ENCODE measurements at regions not wholly inside any gene's neighbourhood (a gene's known extent, or its start where the extent isn't known, plus 50 kb on each side); places are given as distances from the start of the nearest gene placed in this dataset.
"Not testable (repeated sequence)": the region's sequence is repeated elsewhere in the genome, so short reads cannot be mapped to it uniquely, and the experiment has no call there.

DNA sequence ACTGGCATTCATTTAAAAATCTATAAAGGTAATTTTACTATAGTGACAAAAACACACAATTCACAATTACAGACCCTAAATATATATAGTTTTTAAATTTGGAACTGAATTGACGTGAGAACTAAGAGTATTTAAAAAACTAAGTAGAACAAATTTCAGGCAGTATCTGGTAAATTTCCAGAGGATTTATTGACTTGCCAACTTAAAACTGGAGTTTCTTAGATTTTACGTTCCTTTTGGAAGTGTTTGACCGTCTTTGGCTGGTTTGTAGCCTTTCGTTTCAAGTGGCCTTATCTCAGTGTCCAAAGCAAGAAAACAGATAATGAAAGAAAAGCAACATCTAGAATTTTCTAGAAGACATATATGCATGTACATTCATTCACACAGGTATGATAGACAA is 234.4 kb upstream of the VLDLR start:
- H3K4me3 ChIP-seq (ENCODE audit: low read length): no peak overlapping the region
- no CpG with 5 or more reads among the region's 4 CpGs for WGBS (ENCODE audit: insufficient coverage, insufficient read length)
- no peak for DNase-seq (ENCODE audit: low read depth, low spot score)
- H3K27me3 ChIP-seq (ENCODE audit: control insufficient read depth, insufficient read depth, low read length): no peaks in the 10 kb centered on the region
- no peaks in the 10 kb centered on the region for H3K9me3 ChIP-seq (ENCODE audit: control insufficient read depth, insufficient read depth, low read length)
- no peaks in the 10 kb centered on the region for H3K36me3 ChIP-seq (ENCODE audit: control insufficient read depth, insufficient read depth, low read length)
- H3K4me1 ChIP-seq (ENCODE audit: control insufficient read depth, insufficient read depth, low read length): no peaks in the 10 kb centered on the region
- H3K27ac ChIP-seq (ENCODE audit: low read length): no peak overlapping the region

DNA sequence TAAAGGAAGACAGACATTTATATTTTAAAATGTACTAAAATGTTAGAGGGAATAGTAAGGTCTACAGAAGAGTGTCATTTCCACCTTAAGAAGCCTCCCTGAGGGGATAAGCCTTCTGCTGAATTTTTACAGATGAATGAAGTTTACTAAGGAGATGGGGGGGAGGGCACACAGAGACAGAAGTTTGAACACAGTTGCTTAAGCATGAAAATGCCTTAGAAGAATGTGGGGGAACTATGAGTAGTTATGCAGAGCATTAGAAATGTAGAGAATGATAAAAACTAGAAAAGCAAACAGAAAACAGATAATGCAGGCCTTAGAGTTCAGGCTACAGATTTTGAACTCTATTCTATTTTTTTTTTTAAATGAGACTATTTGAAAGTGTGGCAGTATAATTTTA is 232.2 kb upstream of the VLDLR start:
- H3K4me3 ChIP-seq (ENCODE audit: low read length): no peak overlapping the region
- H3K27me3 ChIP-seq (ENCODE audit: control insufficient read depth, insufficient read depth, low read length): no peaks in the 10 kb centered on the region
- no peaks in the 10 kb centered on the region for H3K36me3 ChIP-seq (ENCODE audit: control insufficient read depth, insufficient read depth, low read length)
- H3K9me3 ChIP-seq (ENCODE audit: control insufficient read depth, insufficient read depth, low read length): no peaks in the 10 kb centered on the region
- H3K27ac ChIP-seq (ENCODE audit: low read length): no peak overlapping the region
- no peak for DNase-seq (ENCODE audit: low read depth, low spot score)
- no peaks in the 10 kb centered on the region for H3K4me1 ChIP-seq (ENCODE audit: control insufficient read depth, insufficient read depth, low read length)

DNA sequence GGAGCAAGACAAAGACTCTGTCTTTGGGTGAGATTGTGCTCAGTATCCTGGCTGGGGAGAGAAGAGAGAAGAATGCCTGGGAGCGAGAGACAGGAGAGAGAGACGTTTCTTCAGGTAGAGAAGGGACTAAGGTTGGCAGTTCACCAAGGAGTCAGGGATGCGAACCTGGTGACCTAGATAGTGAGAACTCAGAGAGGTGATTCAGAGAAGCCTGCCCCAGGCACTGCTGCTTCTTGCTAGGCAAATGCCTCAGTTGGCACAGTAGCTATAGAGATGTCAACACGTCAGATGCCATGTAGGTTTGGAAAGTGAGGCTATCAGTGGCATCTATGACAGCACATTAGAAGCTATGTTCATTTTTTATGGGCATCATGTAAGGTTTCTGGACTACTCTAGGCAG is 231.6 kb upstream of the VLDLR start:
- Histone ChIP-seq H3K4me3 (ENCODE audit: low read length) (no peak overlapping the region), H3K9me3 (ENCODE audit: control insufficient read depth, insufficient read depth, low read length) (no peaks in the 10 kb centered on the region), H3K36me3 (ENCODE audit: control insufficient read depth, insufficient read depth, low read length) (no peaks in the 10 kb centered on the region), H3K27me3 (ENCODE audit: control insufficient read depth, insufficient read depth, low read length) (no peaks in the 10 kb centered on the region), H3K4me1 (ENCODE audit: control insufficient read depth, insufficient read depth, low read length) (no peaks in the 10 kb centered on the region), H3K27ac (ENCODE audit: low read length) (no peak overlapping the region)
- no CpG with 5 or more reads among the region's 4 CpGs for WGBS (ENCODE audit: insufficient coverage, insufficient read length)
- DNase-seq (ENCODE audit: low read depth, low spot score): no peak

DNA sequence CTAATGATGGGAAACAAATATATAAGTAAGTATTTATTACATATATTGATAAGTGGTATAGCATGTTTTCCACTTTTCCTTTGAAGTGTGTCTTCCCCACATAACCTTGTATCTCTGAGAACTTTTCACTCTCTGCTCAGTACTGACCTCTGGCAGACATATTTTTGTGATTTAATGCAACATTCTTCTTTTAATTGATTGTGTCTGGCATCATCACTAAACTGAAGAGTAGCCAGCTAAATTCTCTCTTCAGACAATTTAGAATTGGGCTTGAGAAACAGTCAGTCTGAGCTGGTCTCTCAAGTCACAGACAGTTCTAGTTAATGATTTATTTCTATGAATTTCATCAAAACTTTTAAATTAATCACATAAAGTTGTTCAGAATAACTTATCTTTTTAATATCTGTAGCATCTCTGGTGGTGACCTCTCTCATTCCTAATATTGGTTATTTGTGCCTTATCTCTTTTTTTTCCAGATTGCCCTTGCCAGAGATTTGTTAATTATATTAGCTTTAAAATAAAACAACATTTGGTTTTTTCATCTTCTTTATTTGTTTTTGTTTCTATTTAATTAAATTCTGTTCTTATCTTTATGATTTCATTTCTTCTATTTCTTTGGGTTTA is 230.0 kb upstream of the VLDLR start:
- H3K9me3 ChIP-seq (ENCODE audit: control insufficient read depth, insufficient read depth, low read length); H3K27ac ChIP-seq (ENCODE audit: low read length): not testable (repeated sequence)

DNA sequence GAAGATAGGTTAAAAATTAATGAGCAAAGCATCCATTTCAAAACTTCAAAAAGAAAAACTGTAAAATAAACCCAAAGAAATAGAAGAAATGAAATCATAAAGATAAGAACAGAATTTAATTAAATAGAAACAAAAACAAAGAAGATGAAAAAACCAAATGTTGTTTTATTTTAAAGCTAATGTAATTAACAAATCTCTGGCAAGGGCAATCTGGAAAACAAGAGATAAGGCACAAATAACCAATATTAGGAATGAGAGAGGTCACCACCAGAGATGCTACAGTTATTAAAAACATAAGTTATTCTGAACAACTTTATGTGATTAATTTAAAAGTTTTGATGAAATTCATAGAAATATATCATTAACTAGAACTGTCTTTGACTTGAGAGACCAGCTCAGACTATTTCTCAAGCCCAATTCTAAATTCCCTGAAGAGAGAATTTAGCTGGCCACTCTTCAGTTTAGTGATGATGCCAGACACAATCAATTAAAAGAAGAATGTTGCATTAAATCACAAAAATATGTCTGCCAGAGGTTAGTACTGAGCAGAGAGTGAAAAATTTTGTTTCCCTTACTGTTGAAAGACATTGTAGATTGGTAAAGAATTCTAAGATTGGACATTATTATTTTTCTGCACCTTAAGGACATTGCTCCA is 227.4 kb upstream of the VLDLR start:
- not testable (repeated sequence) for H3K36me3 ChIP-seq (ENCODE audit: control insufficient read depth, insufficient read depth, low read length); H3K27ac ChIP-seq (ENCODE audit: low read length); H3K4me3 ChIP-seq (ENCODE audit: low read length); H3K4me1 ChIP-seq (ENCODE audit: control insufficient read depth, insufficient read depth, low read length); H3K27me3 ChIP-seq (ENCODE audit: control insufficient read depth, insufficient read depth, low read length); H3K9me3 ChIP-seq (ENCODE audit: control insufficient read depth, insufficient read depth, low read length); DNase-seq (ENCODE audit: low read depth, low spot score)

More for the DNA sequence above, 230.0 kb upstream of the VLDLR start:
- DNase-seq (ENCODE audit: low read depth, low spot score); H3K4me3 ChIP-seq (ENCODE audit: low read length); H3K4me1 ChIP-seq (ENCODE audit: control insufficient read depth, insufficient read depth, low read length); H3K27me3 ChIP-seq (ENCODE audit: control insufficient read depth, insufficient read depth, low read length); H3K36me3 ChIP-seq (ENCODE audit: control insufficient read depth, insufficient read depth, low read length): not testable (repeated sequence)

DNA sequence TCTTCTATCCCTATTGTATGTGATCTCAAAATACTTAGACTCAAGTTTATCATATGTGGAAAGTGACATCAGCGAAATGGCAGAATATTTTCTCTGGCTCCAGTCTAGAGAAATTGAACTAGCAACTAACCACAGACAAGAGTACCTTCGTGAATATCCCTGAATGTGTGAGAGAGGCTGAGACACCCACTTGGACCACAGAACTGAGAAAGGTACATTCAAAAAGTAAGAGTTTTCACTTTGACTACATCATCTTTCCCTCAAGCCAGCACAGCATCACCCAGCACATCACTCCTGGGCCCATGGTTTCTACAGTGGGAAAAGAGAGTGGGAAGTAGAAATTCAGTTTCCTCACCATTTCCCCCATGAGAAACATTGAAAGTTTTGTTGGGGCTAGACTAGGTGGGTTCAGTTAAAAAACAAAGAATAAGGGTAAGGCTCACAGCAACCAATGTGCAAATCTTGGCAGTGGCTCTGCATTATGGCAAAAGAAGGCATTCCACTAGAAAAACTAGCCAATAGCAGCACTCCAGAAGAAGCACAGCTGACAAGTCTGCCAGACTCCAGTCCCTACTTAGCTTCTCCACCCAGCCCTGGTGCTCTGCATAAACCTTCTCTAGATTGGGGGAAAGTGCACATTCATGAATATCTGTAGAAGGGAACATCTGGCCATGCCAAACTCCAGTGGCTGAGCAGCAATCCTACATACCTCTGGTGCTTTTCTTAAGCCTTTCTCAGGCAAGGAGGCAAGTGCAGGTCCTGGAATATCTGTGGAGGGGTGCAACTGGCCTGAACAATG is 225.6 kb upstream of the VLDLR start:
- H3K27ac ChIP-seq (ENCODE audit: low read length): no peak overlapping the region
- H3K9me3 ChIP-seq (ENCODE audit: control insufficient read depth, insufficient read depth, low read length): no peaks in the 10 kb centered on the region; the same call in 1 of the 2 replicates
- H3K4me1 ChIP-seq (ENCODE audit: control insufficient read depth, insufficient read depth, low read length): 0 out of 2 replicates have a peak, but pooled peaks cover 1% of the 10 kb centered on the region
- DNase-seq (ENCODE audit: low read depth, low spot score): no peak
- H3K36me3 ChIP-seq (ENCODE audit: control insufficient read depth, insufficient read depth, low read length): no peaks in the 10 kb centered on the region
- WGBS (ENCODE audit: insufficient coverage, insufficient read length): no CpG with 5 or more reads among the region's 2 CpGs
- H3K4me3 ChIP-seq (ENCODE audit: low read length): no peak overlapping the region
- no peaks in the 10 kb centered on the region for H3K27me3 ChIP-seq (ENCODE audit: control insufficient read depth, insufficient read depth, low read length)

DNA sequence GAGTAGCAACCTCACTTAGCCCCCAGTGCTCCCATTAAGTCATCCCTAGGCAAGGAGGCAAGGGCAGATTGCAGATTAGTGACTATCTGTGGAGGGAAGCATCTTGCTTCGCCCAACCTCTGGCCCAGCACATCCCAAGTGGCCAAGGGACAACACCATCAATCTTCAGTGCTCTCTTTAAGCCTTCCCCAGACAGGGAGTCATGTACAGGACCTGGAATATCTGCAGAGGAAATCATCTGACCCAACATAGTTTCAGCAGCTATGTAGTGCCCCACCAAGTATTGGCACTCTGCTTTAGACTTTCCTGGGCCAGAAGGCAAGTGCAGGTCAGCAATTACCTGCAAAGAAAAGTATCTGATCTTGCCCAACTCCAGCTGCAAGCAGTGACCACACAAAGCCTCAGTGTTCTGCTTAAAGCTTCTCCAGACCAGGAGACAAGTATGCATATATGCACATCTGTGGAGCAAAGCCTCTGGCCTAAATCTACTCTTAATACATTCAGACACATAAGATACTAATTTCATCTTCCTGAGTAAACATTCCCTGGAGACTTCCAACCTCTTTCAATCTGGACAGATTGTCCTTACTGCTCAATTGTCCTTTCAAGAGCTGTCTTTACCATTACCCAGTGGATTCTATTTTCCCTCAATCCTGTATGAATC is 224.8 kb upstream of the VLDLR start:
- no peaks in the 10 kb centered on the region; the same call in 1 of the 2 replicates for H3K9me3 ChIP-seq (ENCODE audit: control insufficient read depth, insufficient read depth, low read length)
- no peak for DNase-seq (ENCODE audit: low read depth, low spot score)

DNA sequence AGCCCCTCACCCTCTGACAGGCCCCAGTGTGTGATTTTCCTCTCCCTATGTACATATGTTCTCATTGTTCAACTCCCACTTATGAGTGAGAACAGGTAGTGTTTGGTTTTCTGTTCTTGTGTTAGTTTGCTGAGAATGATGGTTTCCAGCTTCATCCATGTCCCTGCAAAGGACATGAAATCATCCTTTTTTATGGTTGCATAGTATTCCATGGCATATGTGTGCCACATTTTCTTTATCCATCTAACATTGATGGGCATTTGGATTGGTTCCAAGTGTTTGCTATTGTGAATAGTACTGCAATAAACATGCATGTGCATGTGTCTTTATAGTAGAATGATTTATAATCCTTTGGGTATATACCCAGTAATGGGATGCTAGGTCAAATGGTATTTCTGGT is 223.7 kb upstream of the VLDLR start:
- not testable (repeated sequence) for H3K27me3 ChIP-seq (ENCODE audit: control insufficient read depth, insufficient read depth, low read length); H3K4me3 ChIP-seq (ENCODE audit: low read length); H3K36me3 ChIP-seq (ENCODE audit: control insufficient read depth, insufficient read depth, low read length); H3K4me1 ChIP-seq (ENCODE audit: control insufficient read depth, insufficient read depth, low read length); DNase-seq (ENCODE audit: low read depth, low spot score); H3K27ac ChIP-seq (ENCODE audit: low read length); H3K9me3 ChIP-seq (ENCODE audit: control insufficient read depth, insufficient read depth, low read length)

More for the DNA sequence above, 224.8 kb upstream of the VLDLR start:
- no peaks in the 10 kb centered on the region for H3K27me3 ChIP-seq (ENCODE audit: control insufficient read depth, insufficient read depth, low read length)
- WGBS (ENCODE audit: insufficient coverage, insufficient read length): no CpG with 5 or more reads among the region's 1 CpG
- H3K36me3 ChIP-seq (ENCODE audit: control insufficient read depth, insufficient read depth, low read length): no peaks in the 10 kb centered on the region
- H3K4me3 ChIP-seq (ENCODE audit: low read length): no peak overlapping the region
- no peak overlapping the region for H3K27ac ChIP-seq (ENCODE audit: low read length)
- 0 out of 2 replicates have a peak, but pooled peaks cover 1% of the 10 kb centered on the region for H3K4me1 ChIP-seq (ENCODE audit: control insufficient read depth, insufficient read depth, low read length)

DNA sequence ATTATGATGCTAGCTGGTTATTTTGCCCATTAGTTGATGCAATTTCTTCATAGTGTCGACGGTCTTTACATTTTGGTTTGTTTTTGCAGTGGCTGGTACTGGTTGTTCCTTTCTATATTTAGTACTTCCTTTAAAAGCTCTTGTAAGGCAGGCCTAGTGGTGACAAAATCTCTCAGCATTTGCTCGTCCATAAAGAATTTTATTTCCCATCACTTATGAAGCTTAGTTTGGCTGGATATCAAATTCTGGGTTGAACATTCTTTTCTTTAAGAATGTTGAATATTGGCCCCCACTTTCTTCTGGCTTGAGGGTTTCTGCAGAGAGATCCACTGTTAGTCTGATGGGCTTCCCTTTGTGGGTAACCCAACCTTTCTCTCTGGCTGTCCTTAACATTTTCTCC is 219.8 kb upstream of the VLDLR start:
- not testable (repeated sequence) for H3K36me3 ChIP-seq (ENCODE audit: control insufficient read depth, insufficient read depth, low read length); H3K27ac ChIP-seq (ENCODE audit: low read length); DNase-seq (ENCODE audit: low read depth, low spot score); H3K9me3 ChIP-seq (ENCODE audit: control insufficient read depth, insufficient read depth, low read length); H3K27me3 ChIP-seq (ENCODE audit: control insufficient read depth, insufficient read depth, low read length); H3K4me1 ChIP-seq (ENCODE audit: control insufficient read depth, insufficient read depth, low read length); H3K4me3 ChIP-seq (ENCODE audit: low read length)
- WGBS (ENCODE audit: insufficient coverage, insufficient read length): no CpG with 5 or more reads among the region's 3 CpGs

DNA sequence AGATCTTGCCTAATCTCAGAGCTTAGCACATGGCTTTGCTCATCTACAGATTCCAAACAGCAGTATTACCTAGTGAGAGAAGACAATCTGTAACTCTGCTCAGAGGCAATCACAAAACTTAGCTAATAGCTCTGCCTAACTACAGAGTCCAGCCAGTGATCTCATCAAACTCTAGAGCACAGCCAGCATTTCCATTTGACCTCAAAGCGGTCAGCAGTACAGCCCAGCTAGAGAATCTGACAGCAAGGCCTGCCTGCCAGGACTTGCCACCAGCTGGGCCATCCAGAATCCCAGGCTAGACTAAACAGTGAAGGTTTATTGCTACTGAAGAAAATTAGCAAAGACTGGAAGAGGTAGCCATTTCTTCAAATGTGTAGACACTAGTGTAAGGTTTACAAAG is 217.9 kb upstream of the VLDLR start:
- no CpG with 5 or more reads among the region's 1 CpG for WGBS (ENCODE audit: insufficient coverage, insufficient read length)
- H3K27ac ChIP-seq (ENCODE audit: low read length): no peak overlapping the region
- no peaks in the 10 kb centered on the region; the same call in 1 of the 2 replicates for H3K4me1 ChIP-seq (ENCODE audit: control insufficient read depth, insufficient read depth, low read length)
- no peak for DNase-seq (ENCODE audit: low read depth, low spot score)
- H3K9me3 ChIP-seq (ENCODE audit: control insufficient read depth, insufficient read depth, low read length): 0 out of 2 replicates have a peak, but pooled peaks cover 1% of the 10 kb centered on the region
- no peaks in the 10 kb centered on the region for H3K36me3 ChIP-seq (ENCODE audit: control insufficient read depth, insufficient read depth, low read length)
- H3K4me3 ChIP-seq (ENCODE audit: low read length): no peak overlapping the region
- no peaks in the 10 kb centered on the region for H3K27me3 ChIP-seq (ENCODE audit: control insufficient read depth, insufficient read depth, low read length)
